ENCODE measurements at regions not wholly inside any gene's neighbourhood (a gene's known extent, or its start where the extent isn't known, plus 50 kb on each side); places are given as distances from the start of the nearest gene placed in this dataset.

GRCh38 chr6:132194529-132194928 lies 206.7 kb downstream of the MOXD1 start:
- H3K9me3 Mint-ChIP-seq = peaks cover 18% of the 10 kb centered on the region
- no peak for DNase-seq (ENCODE audit: low spot score)
- CTCF ChIA-PET = no interaction called here
- H3K36me3 Mint-ChIP-seq = peaks cover 9% of the 10 kb centered on the region
- TF ChIP-seq MYBL2 (CRISPR knock-in tag; IDR thresholded peaks at IDR 0.05) = no peak
- no peak for TF ChIP-seq ZNF281 (CRISPR knock-in tag; IDR thresholded peaks at IDR 0.05)
- no peak for TF ChIP-seq FOXK1 (CRISPR knock-in tag; IDR thresholded peaks at IDR 0.05)
- TF ChIP-seq CDX4 (CRISPR knock-in tag; IDR thresholded peaks at IDR 0.05; ENCODE audit: borderline replicate concordance) = no peak
- no peak for TF ChIP-seq AFF4 (CRISPR knock-in tag; IDR thresholded peaks at IDR 0.05; ENCODE audit: borderline replicate concordance)
- no peak for TF ChIP-seq E2F5 (CRISPR knock-in tag; IDR thresholded peaks at IDR 0.05)
- TF ChIP-seq ESRRA (CRISPR knock-in tag; IDR thresholded peaks at IDR 0.05; ENCODE audit: borderline replicate concordance) = no peak
- no peak for TF ChIP-seq GRHL2 (CRISPR knock-in tag; IDR thresholded peaks at IDR 0.05; ENCODE audit: insufficient replicate concordance, severe bottlenecking)
- TF ChIP-seq FOXJ3 (CRISPR knock-in tag; IDR thresholded peaks at IDR 0.05; ENCODE audit: borderline replicate concordance) = no peak
- TF ChIP-seq MLX (CRISPR knock-in tag; IDR thresholded peaks at IDR 0.05) = no peak
- TF ChIP-seq CBFB (CRISPR knock-in tag; IDR thresholded peaks at IDR 0.05; ENCODE audit: low read depth) = no peak
- TF ChIP-seq ZBTB21 (CRISPR knock-in tag; IDR thresholded peaks at IDR 0.05; ENCODE audit: borderline replicate concordance) = no peak
- TF ChIP-seq OVOL2 (CRISPR knock-in tag; IDR thresholded peaks at IDR 0.05; ENCODE audit: borderline replicate concordance) = no peak
- no peak overlapping the region for H3K4me3 Mint-ChIP-seq
- H3K4me1 Mint-ChIP-seq = peaks cover 13% of the 10 kb centered on the region
- POLR2A ChIA-PET = no interaction called here
- peaks cover 5% of the 10 kb centered on the region; the same call in 1 of the 2 replicates for H3K27me3 Mint-ChIP-seq (ENCODE audit: low read depth)
- no peak for ATAC-seq
- H3K27ac Mint-ChIP-seq = no peak overlapping the region

GRCh38 chr6:132192631-132193030 lies 208.6 kb downstream of the MOXD1 start:
- H3K9me3 Mint-ChIP-seq = peaks cover 18% of the 10 kb centered on the region
- CTCF ChIA-PET = no interaction called here
- DNase-seq (ENCODE audit: low spot score) = no peak
- no peak overlapping the region for H3K27ac Mint-ChIP-seq
- H3K36me3 Mint-ChIP-seq = peaks cover 9% of the 10 kb centered on the region
- no peak for ATAC-seq
- peaks cover 13% of the 10 kb centered on the region for H3K4me1 Mint-ChIP-seq
- no peak overlapping the region for H3K4me3 Mint-ChIP-seq
- POLR2A ChIA-PET = no interaction called here
- H3K27me3 Mint-ChIP-seq (ENCODE audit: low read depth) = peaks cover 3% of the 10 kb centered on the region; the same call in 1 of the 2 replicates
- TF ChIP-seq ZNF317 (CRISPR knock-in tag; IDR thresholded peaks at IDR 0.05; ENCODE audit: borderline replicate concordance, low read depth) (no peak), ZNF425 (CRISPR knock-in tag; conservative IDR thresholded peaks at IDR 0.05) (no peak), NR2C2 (CRISPR knock-in tag; IDR thresholded peaks at IDR 0.05) (no peak), CDX4 (CRISPR knock-in tag; IDR thresholded peaks at IDR 0.05; ENCODE audit: borderline replicate concordance) (no peak), GRHL2 (CRISPR knock-in tag; IDR thresholded peaks at IDR 0.05; ENCODE audit: insufficient replicate concordance, severe bottlenecking) (no peak), ZNF121 (CRISPR knock-in tag; IDR thresholded peaks at IDR 0.05) (no peak), MYBL2 (CRISPR knock-in tag; IDR thresholded peaks at IDR 0.05) (no peak), RELA (CRISPR knock-in tag; IDR thresholded peaks at IDR 0.05; ENCODE audit: borderline replicate concordance) (no peak)
